MM.1S (cell line): ENCODE measurements at regions not wholly inside any gene's neighbourhood (a gene's known extent, or its start where the extent isn't known, plus 50 kb on each side); places are given as distances from the start of the nearest gene placed in this dataset.

Experiments used
- EZH2 ChIP-seq: fragments of 300-600 bp; sonication (generic); optimal IDR thresholded peaks from 2 replicates; pipeline ENCODE3; 2017; ENCODE audit warnings: low read depth, mild to moderate bottlenecking, antibody characterized with exemption, low read length, mixed read lengths
- EZH2phosphoT487 ChIP-seq: fragments of 300-600 bp; sonication (generic); IDR thresholded peaks from 2 replicates; pipeline ENCODE4 v1.6.1; 2018; ENCODE audit warnings: antibody characterized with exemption, low read length

DNA sequence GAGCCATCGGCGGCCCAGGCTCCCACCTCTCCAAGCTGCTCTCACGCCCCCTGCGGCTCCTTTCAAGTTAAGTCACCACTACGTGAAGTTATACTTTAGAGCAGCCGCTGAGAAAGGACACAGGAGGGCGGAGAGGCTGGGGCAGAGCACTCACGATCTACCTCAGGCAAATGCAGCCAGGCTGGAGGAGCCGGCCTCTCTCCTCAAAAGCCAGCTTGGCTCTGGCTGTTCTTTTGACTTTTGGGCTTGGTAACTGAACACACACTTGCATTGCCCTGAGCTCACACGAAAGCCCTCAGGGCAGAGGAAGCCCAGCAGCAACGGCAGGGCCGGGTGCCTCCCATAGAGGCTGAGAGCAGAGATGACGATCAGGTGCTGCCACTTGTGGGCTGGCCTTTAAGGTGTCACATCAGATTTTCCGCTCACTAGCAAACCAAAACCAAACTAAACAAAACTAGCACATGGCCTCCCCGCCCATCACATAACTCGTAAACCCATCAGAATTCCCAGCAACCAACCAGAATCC, 75.2 kb downstream of the PITPNM2 start:
- TF ChIP-seq EZH2phosphoT487, result no peak
- TF ChIP-seq EZH2, result no peak
